WERI-Rb-1 (cell line): ENCODE measurements at regions not wholly inside any gene's neighbourhood (a gene's known extent, or its start where the extent isn't known, plus 50 kb on each side); places are given as distances from the start of the nearest gene placed in this dataset.

ENCODE experiments used
- DNase-seq: peaks from one replicate; pipeline ENCODE4 v3.0.0-alpha.2; 2020
- H3K27ac ChIP-seq: fragments of 250-450 bp; sonication (Bioruptor Pico); 2 replicates; pipeline ENCODE4 v1.5.1; 2020; ENCODE audit warnings: mild to moderate bottlenecking, moderate library complexity
- H3K27me3 ChIP-seq: fragments of 250-450 bp; sonication (Bioruptor Pico); 2 replicates; pipeline ENCODE4 v1.5.1; 2021; ENCODE audit warnings: mild to moderate bottlenecking, low read depth, moderate library complexity; ENCODE audit not compliant: insufficient read depth, severe bottlenecking
- H3K36me3 ChIP-seq: fragments of 250-450 bp; sonication (Bioruptor Pico); 2 replicates; pipeline ENCODE4 v1.5.1; 2020; ENCODE audit warnings: mild to moderate bottlenecking, moderate library complexity
- H3K4me3 ChIP-seq: 2 replicates; pipeline ENCODE4 v1.5.1; 2011; ENCODE audit warnings: low read depth, mild to moderate bottlenecking, control low read depth, low read length
- H3K9me3 ChIP-seq: fragments of 250-450 bp; sonication (Bioruptor Pico); 2 replicates; pipeline ENCODE4 v1.5.1; 2021; ENCODE audit warnings: mild to moderate bottlenecking, moderate library complexity; ENCODE audit not compliant: severe bottlenecking
- CTCF ChIP-seq: IDR thresholded peaks from 2 replicates; pipeline ENCODE4 v1.5.1; 2011; ENCODE audit warnings: low read depth, mild to moderate bottlenecking, control low read depth, inconsistent platforms, low read length

DNA sequence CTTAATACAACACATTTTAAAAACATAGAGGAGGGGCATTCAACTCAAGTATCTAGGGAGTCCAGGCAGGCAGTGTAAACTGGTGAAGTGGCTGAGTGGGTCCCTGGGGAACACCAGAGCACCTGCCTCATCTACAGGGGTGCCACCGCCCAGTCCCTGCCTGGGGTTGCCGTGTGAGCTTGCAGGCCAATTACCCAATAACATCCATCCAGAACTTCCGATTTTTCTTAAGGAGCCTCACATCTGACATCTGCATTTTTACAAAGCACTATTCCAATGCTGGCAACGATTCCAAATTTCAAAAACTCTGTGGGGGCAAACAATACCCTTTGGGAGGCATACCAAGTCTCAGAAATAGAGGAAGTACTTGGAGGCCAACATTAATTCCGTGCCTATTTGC lies 288.4 kb upstream of the TSHZ2 start:
- Histone ChIP-seq H3K4me3 (no peak overlapping the region), H3K36me3 (no peaks in the 10 kb centered on the region), H3K27ac (no peak overlapping the region), H3K9me3 (no peaks in the 10 kb centered on the region), H3K27me3 (peaks cover 76% of the 10 kb centered on the region)
- no peak for TF ChIP-seq CTCF
- no peak for DNase-seq

GRCh38 chr20:52682237-52682636 lies 289.9 kb upstream of the TSHZ2 start:
- H3K4me3 ChIP-seq = no peak overlapping the region
- H3K27ac ChIP-seq = no peak overlapping the region
- H3K27me3 ChIP-seq = peaks cover 77% of the 10 kb centered on the region
- H3K36me3 ChIP-seq = no peaks in the 10 kb centered on the region
- no peak for DNase-seq
- H3K9me3 ChIP-seq = no peaks in the 10 kb centered on the region
- TF ChIP-seq CTCF = no peak

DNA sequence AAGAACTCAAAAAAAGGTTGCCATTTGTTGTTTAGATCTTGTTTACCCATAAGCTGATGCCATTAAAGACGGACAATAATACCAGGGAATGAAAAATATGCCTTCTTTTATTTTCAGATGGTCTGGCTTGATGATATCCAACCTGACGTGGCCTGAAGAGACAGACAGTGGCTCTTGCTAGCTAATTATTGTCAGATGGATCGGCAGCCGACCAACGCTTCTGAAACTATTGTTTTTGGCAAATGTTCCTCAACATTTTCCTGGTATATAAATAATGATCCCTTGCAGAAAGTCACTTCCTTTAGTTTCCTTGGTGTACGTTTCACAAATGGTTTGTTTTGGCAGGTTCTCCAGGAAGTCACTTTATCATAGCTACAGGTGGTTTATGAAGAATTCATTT lies 290.9 kb upstream of the TSHZ2 start:
- DNase-seq = no peak
- no peaks in the 10 kb centered on the region for H3K9me3 ChIP-seq

GRCh38 chr20:52677216-52677615 lies 294.9 kb upstream of the TSHZ2 start:
- H3K36me3 ChIP-seq = no peaks in the 10 kb centered on the region
- no peak overlapping the region for H3K27ac ChIP-seq
- no peak overlapping the region for H3K4me3 ChIP-seq
- no peak for TF ChIP-seq CTCF
- DNase-seq = no peak
- no peaks in the 10 kb centered on the region for H3K9me3 ChIP-seq
- peaks cover 75% of the 10 kb centered on the region for H3K27me3 ChIP-seq

More for the DNA sequence above, 290.9 kb upstream of the TSHZ2 start:
- Histone ChIP-seq H3K4me3 (no peak overlapping the region), H3K27me3 (peaks cover 77% of the 10 kb centered on the region), H3K36me3 (no peaks in the 10 kb centered on the region), H3K27ac (no peak overlapping the region)
- no peak for TF ChIP-seq CTCF

DNA sequence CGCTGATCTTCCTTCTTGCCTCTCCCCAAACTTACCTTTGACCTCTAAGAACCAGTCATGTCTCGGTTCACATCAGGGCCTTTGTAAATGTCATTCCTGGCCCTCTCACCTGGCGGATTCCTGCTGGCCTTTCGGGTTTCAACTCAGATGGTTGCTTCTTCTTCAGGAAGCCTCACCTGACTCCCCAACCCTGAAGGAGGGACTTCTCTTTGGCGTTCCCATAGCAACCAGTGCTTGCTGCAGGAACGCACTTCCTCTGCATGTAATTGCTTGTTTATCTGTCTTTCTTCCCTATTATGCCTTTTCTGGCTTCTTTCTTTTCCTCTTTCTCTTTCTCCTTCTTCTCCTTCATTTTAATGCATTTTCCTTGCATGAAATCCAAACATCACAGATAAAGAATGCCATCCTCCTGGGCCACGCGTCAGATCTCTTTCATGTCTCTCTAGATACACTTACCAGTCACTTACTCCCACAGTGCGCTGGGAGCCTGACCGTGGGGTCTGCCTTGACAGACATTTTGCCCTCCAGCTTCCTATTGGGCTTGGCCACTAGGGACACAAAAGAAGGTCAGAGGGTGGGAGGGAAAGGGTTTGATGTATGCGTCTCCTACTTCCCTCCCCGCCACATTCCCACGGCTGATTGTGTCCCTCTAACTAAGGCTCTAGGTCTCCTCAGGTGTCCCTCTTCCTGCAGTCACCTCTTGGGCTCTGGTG lies 295.7 kb upstream of the TSHZ2 start:
- H3K36me3 ChIP-seq = no peaks in the 10 kb centered on the region
- no peak for DNase-seq
- TF ChIP-seq CTCF = no peak
- H3K27me3 ChIP-seq = peaks cover 73% of the 10 kb centered on the region
- no peaks in the 10 kb centered on the region for H3K9me3 ChIP-seq
- no peak overlapping the region for H3K4me3 ChIP-seq
- no peak overlapping the region for H3K27ac ChIP-seq

- H3K36me3 ChIP-seq = no peaks in the 10 kb centered on the region
- H3K9me3 ChIP-seq = no peaks in the 10 kb centered on the region
- no peak overlapping the region for H3K27ac ChIP-seq
- no peak for TF ChIP-seq CTCF
- peaks cover 64% of the 10 kb centered on the region for H3K27me3 ChIP-seq
- no peak overlapping the region for H3K4me3 ChIP-seq
- no peak for DNase-seq
Measured at GRCh38 chr20:52675375-52675774, 296.8 kb upstream of the TSHZ2 start.
